Gastroesophageal sphincter (tissue), 4 donors: ENCODE measurements at regions not wholly inside any gene's neighbourhood (a gene's known extent, or its start where the extent isn't known, plus 50 kb on each side); places are given as distances from the start of the nearest gene placed in this dataset.
"Not testable (repeated sequence)": the region's sequence is repeated elsewhere in the genome, so short reads cannot be mapped to it uniquely, and the experiment has no call there.

Source experiments
- ATAC-seq: fragments of 150-250 bp; one replicate; pipeline ENCODE4 v1.9.1; 2016; ENCODE audit warnings: mild to moderate bottlenecking, moderate library complexity
- H3K27ac ChIP-seq, 4 donors: fragments of 200-600 bp; sonication (generic) in 3 of 4; 1 replicate in 3 of 4; 2 replicates in 1 of 4; pipeline ENCODE4 v1.5.1; 2016 to 2019
- H3K27me3 ChIP-seq: fragments of 200-600 bp; sonication (generic); one replicate; pipeline ENCODE4 v1.5.1; 2019
- H3K36me3 ChIP-seq, 2 donors: fragments of 200-600 bp; sonication (generic); one replicate each; pipeline ENCODE4 v1.5.1; 2019; ENCODE audit warnings: control low read depth in 1 of 2
- H3K4me1 ChIP-seq, 3 donors: fragments of 200-600 bp; sonication (generic); 1 replicate in 2 of 3; 2 replicates in 1 of 3; pipeline ENCODE4 v1.5.1; 2016 to 2019; ENCODE audit warnings: control low read depth in 2 of 3
- H3K4me3 ChIP-seq, 2 donors: fragments of 200-600 bp; sonication (generic); one replicate each; pipeline ENCODE4 v1.5.1; 2019; ENCODE audit warnings: mild to moderate bottlenecking in 1 of 2, moderate library complexity in 1 of 2
- H3K9me3 ChIP-seq, 3 donors: fragments of 200-600 bp; sonication (generic); one replicate each; pipeline ENCODE4 v1.5.1; 2017 to 2019; ENCODE audit warnings: control low read depth in 2 of 3
- EP300 ChIP-seq: sonication (generic); formaldehyde crosslinking; IDR thresholded peaks from one replicate; pipeline ENCODE4 v1.6.1; 2017; ENCODE audit warnings: antibody characterized with exemption, mild to moderate bottlenecking
- POLR2A ChIP-seq, 2 donors: fragments of 450-650 bp; IDR thresholded peaks; one replicate each; pipeline ENCODE4 v1.6.1; 2017; ENCODE audit warnings: antibody characterized with exemption in 2 of 2, mild to moderate bottlenecking in 2 of 2, moderate library complexity in 1 of 2
- POLR2AphosphoS5 ChIP-seq: sonication (generic); formaldehyde crosslinking; IDR thresholded peaks from one replicate; pipeline ENCODE4 v1.6.1; 2017; ENCODE audit warnings: antibody characterized with exemption
- WGBS, 2 donors: methylation state at CpG; one replicate each; pipeline ENCODE4 v1.1.5; 2018; ENCODE audit warnings: low coverage in 1 of 2; 5-methylcytosine and 5-hydroxymethylcytosine counted together
- TF ChIP-seq, protein P1 (sequence below), 4 experiments: fragments of 200-600 bp in 2 of 4; fragments of 450-650 bp in 2 of 4; sonication (generic) in 1 of 4; IDR thresholded peaks; one replicate each; pipeline ENCODE4 v1.5.1; 2017 to 2019; ENCODE audit warnings: antibody characterized with exemption in 4 of 4, mild to moderate bottlenecking in 2 of 4, moderate library complexity in 2 of 4

GRCh38 chr18:71362140-71362539, 1073.3 kb downstream of the SOCS6 start:
- Histone ChIP-seq H3K4me3 (no peak overlapping the region), H3K36me3 (no peaks in the 10 kb centered on the region), H3K27ac (no peak overlapping the region), H3K27me3 (no peaks in the 10 kb centered on the region), H3K9me3 (peaks cover 0 to 9% (median 0%) of the 10 kb centered on the region in 3 donors), H3K4me1 (no peaks in the 10 kb centered on the region)
- TF ChIP-seq POLR2AphosphoS5: no peak
- TF ChIP-seq, protein P1, sequence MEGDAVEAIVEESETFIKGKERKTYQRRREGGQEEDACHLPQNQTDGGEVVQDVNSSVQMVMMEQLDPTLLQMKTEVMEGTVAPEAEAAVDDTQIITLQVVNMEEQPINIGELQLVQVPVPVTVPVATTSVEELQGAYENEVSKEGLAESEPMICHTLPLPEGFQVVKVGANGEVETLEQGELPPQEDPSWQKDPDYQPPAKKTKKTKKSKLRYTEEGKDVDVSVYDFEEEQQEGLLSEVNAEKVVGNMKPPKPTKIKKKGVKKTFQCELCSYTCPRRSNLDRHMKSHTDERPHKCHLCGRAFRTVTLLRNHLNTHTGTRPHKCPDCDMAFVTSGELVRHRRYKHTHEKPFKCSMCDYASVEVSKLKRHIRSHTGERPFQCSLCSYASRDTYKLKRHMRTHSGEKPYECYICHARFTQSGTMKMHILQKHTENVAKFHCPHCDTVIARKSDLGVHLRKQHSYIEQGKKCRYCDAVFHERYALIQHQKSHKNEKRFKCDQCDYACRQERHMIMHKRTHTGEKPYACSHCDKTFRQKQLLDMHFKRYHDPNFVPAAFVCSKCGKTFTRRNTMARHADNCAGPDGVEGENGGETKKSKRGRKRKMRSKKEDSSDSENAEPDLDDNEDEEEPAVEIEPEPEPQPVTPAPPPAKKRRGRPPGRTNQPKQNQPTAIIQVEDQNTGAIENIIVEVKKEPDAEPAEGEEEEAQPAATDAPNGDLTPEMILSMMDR (IDR thresholded peaks at IDR 0.05): no peak
- TF ChIP-seq POLR2A (IDR thresholded peaks at IDR 0.05): no peak
- no peak for TF ChIP-seq EP300
- no peak for ATAC-seq
- WGBS, 2 donors: 86 to 89% methylated on average over 4 of the region's 4 CpGs

- not testable (repeated sequence) for H3K27ac ChIP-seq, ATAC-seq, H3K36me3 ChIP-seq, H3K27me3 ChIP-seq, H3K4me1 ChIP-seq, H3K4me3 ChIP-seq, H3K9me3 ChIP-seq
- WGBS, 2 donors: 100% methylated on average over 2 of the region's 3 CpGs; no CpG with 5 or more reads in 1 of the 2 donors
Measured at GRCh38 chr18:71355599-71355998, 1066.8 kb downstream of the SOCS6 start.

DNA sequence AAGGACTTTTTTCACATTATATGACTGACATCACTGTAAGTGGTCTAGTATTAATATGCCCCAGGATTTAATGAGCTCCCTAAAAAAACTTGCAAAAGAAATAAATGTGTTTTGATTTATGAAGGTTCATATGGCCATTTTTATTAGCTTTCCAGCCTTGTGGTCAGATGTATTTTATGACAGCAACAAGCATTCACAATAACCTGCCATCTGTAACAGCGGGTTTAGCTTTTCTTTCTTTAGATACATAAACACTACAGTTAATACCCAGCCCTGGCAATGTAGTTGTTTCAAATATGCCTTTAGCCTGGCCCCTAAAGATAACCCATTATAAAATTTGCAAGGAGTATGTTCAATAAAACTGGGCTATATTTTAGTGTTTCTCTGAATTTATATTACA, 1063.8 kb downstream of the SOCS6 start:
- H3K27ac ChIP-seq: no peak overlapping the region
- no peaks in the 10 kb centered on the region for H3K36me3 ChIP-seq
- H3K4me1 ChIP-seq: no peaks in the 10 kb centered on the region
- WGBS, 2 donors: 24 to 29% methylated on average over 1 of the region's 1 CpG
- no peaks in the 10 kb centered on the region for H3K9me3 ChIP-seq
- H3K4me3 ChIP-seq: no peak overlapping the region
- no peaks in the 10 kb centered on the region for H3K27me3 ChIP-seq
- no peak for TF ChIP-seq EP300
- TF ChIP-seq, protein P1 (IDR thresholded peaks at IDR 0.05): no peak
- no peak for TF ChIP-seq POLR2AphosphoS5
- no peak for TF ChIP-seq POLR2A (IDR thresholded peaks at IDR 0.05)
- no peak for ATAC-seq

DNA sequence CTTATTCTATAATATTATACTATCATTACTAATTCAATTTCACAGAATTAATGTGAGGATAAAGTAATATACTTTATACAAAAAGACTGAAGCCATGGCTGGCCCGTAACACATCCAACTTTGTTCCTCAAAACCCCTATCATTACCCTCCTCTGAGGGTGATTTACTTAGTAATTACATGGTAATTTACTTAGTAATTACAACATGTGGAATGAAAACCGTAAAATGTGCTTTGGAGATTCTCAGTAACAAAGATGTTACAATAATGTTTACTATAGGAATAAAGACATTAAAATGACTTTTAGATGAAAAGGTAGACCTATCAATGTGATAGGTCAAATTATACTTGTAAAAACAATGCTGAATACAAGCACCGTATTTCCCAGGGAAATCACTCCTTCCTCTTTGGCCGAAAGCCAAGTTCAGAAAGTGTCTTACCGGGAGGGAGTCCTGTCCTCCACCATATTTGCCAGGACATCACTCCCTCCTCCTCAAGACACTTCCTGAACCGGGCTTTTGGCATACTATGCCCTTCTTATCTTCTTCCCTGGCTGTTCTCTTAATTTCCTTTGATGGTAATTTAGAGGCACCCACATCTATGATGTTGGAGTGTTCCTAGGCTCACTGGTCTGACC, 1047.8 kb downstream of the SOCS6 start:
- H3K27ac ChIP-seq: no peak overlapping the region
- WGBS, 2 donors: 59 to 60% methylated on average over 6 of the region's 6 CpGs
- TF ChIP-seq, protein P1 (IDR thresholded peaks at IDR 0.05): no peak
- TF ChIP-seq POLR2A (IDR thresholded peaks at IDR 0.05): no peak
- no peak for TF ChIP-seq EP300
- no peak for TF ChIP-seq POLR2AphosphoS5
- no peaks in the 10 kb centered on the region for H3K36me3 ChIP-seq
- no peak overlapping the region for H3K4me3 ChIP-seq
- H3K4me1 ChIP-seq: no peaks in the 10 kb centered on the region
- no peaks in the 10 kb centered on the region for H3K9me3 ChIP-seq
- ATAC-seq: no peak
- H3K27me3 ChIP-seq: no peaks in the 10 kb centered on the region

- no peak for TF ChIP-seq EP300
- TF ChIP-seq POLR2A (IDR thresholded peaks at IDR 0.05): no peak
- no peak for TF ChIP-seq POLR2AphosphoS5
- TF ChIP-seq, protein P1 (IDR thresholded peaks at IDR 0.05): no peak
Measured at GRCh38 chr18:71329563-71329962, 1040.7 kb downstream of the SOCS6 start.

More at GRCh38 chr18:71329563-71329962, 1040.7 kb downstream of the SOCS6 start:
- Histone ChIP-seq H3K4me3 (no peak overlapping the region), H3K9me3 (no peaks in the 10 kb centered on the region), H3K36me3 (no peaks in the 10 kb centered on the region), H3K27me3 (no peaks in the 10 kb centered on the region), H3K4me1 (no peaks in the 10 kb centered on the region), H3K27ac (no peak overlapping the region)
- no peak for ATAC-seq
- 61 to 85% methylated on average over 2 of the region's 2 CpGs for WGBS, 2 donors
